Activated CD4-positive, alpha-beta T cell treated with anti-CD3 and anti-CD28 coated beads, Interleukin-2, Interleukin-6, amounts not matched to agents 100 ng/mL and 50 ng/mL, durations not matched to agents 16 hours and 8 hours (primary cell): ENCODE measurements at regions not wholly inside any gene's neighbourhood (a gene's known extent, or its start where the extent isn't known, plus 50 kb on each side); places are given as distances from the start of the nearest gene placed in this dataset.

Experiments used
- DNase-seq: peaks from one replicate; pipeline ENCODE4 v3.0.0-alpha.2; 2020

GRCh38 chr11:20249796-20250195, 89.5 kb upstream of the DBX1 start:
- DNase-seq = no peak

- DNase-seq = no peak
Observed at GRCh38 chr11:20249378-20249777, 89.1 kb upstream of the DBX1 start.

GRCh38 chr11:20248871-20249270, 88.6 kb upstream of the DBX1 start:
- no peak for DNase-seq

DNA sequence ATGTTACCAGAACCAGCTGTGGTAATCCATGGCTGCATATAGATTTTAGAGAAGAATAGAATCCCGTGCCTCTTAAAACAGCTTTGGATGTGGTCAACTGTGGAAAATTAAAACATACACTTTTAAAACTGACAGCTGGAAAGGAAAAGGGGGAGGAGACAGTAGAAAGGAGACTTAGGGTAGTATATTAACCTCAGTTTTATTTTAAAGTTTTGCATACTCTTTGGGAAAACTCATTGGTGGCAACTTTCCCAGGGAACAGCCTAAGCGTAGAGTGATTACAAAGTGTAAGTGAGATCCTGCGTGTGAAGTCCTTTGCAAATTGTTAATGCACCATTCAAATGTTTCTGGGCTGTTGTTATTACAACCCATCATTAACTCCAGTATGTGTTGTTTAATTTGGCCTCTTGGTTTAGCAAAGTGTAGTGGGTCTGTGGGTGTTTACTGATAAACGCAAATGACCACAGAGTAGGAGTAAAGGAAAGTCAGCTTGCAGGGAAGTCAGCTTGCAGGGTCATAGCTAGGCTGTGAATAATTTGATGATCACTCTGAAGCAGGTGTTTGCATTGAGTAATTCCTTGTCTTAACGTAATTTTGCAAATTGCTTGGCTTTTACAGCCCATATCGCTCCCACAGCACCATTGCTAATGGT, 88.0 kb upstream of the DBX1 start:
- no peak for DNase-seq

DNA sequence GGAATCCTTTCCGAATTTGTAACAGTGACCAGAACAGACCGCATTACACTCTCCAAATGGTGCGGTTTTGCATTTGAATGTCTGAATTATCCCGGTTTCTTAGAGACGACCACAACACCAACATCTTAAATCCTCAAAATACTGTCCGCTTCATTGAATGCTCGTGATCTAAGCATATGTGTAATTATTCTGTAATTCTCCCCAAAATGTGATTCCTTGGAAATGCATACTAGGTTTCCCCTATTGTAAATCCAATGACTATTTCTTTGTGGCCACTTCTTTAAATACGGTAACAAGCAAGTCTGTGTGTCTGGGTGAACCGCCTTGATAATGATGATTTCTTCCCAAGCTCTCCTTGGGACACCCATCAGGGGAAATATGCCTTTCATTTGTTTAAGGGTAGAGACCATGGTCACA, 87.3 kb upstream of the DBX1 start:
- DNase-seq = no peak

DNA sequence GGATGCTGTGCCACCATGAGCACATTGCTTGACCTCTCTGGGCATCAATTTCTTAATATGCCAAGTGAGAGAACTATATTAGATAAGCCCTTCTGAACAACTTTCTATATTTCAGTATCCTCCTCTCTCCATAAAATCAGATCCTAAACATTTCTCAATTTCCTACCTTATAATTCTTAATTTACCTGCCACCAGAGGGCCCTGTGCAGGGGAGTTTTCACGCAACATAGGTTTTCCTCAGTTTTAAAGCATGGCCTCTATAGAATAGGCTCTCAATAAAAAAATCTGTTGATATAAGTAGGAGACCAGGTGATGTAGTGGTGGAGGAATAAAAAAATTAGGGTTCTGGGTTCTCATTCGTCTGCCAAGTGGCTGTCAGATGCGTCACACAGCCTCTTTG, 83.7 kb upstream of the DBX1 start:
- no peak for DNase-seq

GRCh38 chr11:20238712-20239111, 78.4 kb upstream of the DBX1 start:
- no peak for DNase-seq

DNA sequence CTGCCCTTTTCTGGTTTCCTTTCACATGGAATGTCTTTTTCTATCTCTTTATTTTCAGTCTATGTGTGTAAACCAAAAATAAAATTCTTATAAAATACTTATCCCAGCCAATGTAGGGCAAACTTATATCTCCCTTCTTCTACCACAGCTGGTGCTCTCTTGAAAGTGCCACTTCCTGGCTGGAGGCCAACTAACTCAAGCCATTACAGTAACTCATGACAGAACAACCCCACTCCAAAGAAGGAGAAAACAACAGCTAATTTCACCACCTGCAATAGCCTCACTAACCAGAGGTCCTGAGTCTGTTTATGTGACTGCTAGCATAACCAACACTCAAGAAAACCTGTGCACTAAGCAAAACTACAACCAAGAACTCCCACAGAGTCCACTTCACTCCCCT, 74.9 kb upstream of the DBX1 start:
- no peak for DNase-seq

DNA sequence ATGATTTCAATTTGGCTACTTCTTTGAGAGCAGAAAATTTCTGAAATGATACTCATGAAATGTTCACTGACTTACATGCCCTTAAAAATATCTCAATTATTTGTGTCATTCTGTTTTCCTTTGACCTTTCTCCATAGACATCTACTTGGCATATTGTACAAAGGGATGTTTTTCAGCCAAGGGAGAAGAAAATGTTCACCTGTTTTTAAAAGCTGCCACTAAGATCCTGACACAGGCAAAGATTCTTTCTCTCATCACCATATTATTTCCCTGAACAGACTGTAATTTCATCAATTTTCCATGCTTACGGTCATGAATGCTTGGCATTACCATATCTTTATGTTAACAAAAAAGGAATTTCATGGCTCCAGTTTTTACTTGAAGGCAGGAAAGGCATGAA, 67.4 kb upstream of the DBX1 start:
- no peak for DNase-seq

GRCh38 chr11:20226933-20227332, 66.7 kb upstream of the DBX1 start:
- no peak for DNase-seq

DNA sequence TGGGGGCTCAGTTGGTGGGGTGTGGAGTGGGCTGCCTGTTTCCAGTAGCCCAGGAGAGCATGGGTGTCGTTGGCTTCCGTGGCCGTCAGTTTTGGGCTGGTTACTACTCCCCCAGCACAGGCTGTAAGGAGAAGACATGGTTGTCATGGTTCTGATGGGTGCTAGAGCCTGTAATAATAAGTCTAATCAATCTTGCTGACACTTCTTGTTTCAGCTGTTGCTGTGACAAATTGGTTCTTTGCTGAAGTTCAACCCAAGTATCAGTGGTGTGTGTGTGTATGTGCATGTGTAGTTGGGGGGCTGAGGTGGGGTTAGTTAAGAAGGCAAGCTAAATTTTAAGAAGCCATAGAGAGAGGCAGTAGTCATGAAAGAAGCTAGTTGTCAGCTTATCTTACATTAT, 61.3 kb upstream of the DBX1 start:
- DNase-seq = no peak

DNA sequence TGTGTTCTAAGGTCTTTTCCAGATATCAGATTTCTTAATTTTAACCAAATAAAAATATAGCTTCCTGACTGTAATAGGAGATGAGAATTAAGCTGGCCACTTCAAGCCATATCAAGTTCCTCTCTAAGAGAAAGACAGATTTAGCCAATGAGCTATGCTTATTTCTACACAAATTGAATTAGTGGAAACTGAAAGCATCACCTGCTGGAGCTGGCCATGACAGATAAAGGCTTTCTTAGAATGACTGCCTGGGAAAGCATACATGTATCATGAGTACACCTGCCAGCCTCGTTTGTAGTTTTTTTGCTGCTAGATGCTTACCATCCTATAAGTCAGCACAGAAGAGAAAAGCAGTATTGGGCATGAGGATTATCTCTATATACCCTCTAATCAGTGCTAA, 53.5 kb upstream of the DBX1 start:
- peak; percentile 3 for DNase-seq

- DNase-seq = no peak
Observed at GRCh38 chr11:20211691-20212090, 51.4 kb upstream of the DBX1 start.
